H1 (cell line): ENCODE measurements at regions not wholly inside any gene's neighbourhood (a gene's known extent, or its start where the extent isn't known, plus 50 kb on each side); places are given as distances from the start of the nearest gene placed in this dataset.

ENCODE experiments used
- ASH2L ChIP-seq: fragments of 200-600, 300-600 bp; sonication (generic); IDR thresholded peaks from one replicate; pipeline ENCODE4 v1.7.1; 2017; ENCODE audit warnings: low read length
- CHD1 ChIP-seq: IDR thresholded peaks from 2 replicates; pipeline ENCODE4 v1.6.1; 2012; ENCODE audit warnings: low read depth, low read length, improper control_type of control experiment
- CHD7 ChIP-seq: fragments of 300-600 bp; sonication (generic); IDR thresholded peaks from 2 replicates; pipeline ENCODE4 v1.7.1; 2012; ENCODE audit warnings: low read length, moderate library complexity, mild to moderate bottlenecking, inconsistent platforms; ENCODE audit not compliant: insufficient replicate concordance
- EGR1 ChIP-seq: IDR thresholded peaks from 2 replicates; pipeline ENCODE4 v1.6.1; 2011; ENCODE audit warnings: low read depth, low read length, borderline replicate concordance
- FOSL1 ChIP-seq: IDR thresholded peaks from 2 replicates; pipeline ENCODE4 v1.6.1; 2011; ENCODE audit warnings: mild to moderate bottlenecking, low read depth, low read length, moderate library complexity; ENCODE audit not compliant: insufficient read depth
- GABPA ChIP-seq: IDR thresholded peaks from 2 replicates; pipeline ENCODE4 v1.6.1; 2011; ENCODE audit warnings: mild to moderate bottlenecking, low read length, moderate library complexity, borderline replicate concordance; ENCODE audit not compliant: insufficient read depth
- JUN ChIP-seq: IDR thresholded peaks from 2 replicates; pipeline ENCODE4 v1.6.1; 2011; ENCODE audit warnings: low read depth, mild to moderate bottlenecking, improper control_type of control experiment, low read length
- KDM1A ChIP-seq: fragments of 200-600, 300-600 bp; sonication (generic); IDR thresholded peaks from 2 replicates; pipeline ENCODE4 v1.7.1; 2016; ENCODE audit warnings: mild to moderate bottlenecking, low read length, borderline replicate concordance
- PHF8 ChIP-seq: fragments of 200-600 bp; sonication (generic); conservative IDR thresholded peaks from 2 replicates; pipeline ENCODE4 v1.7.1; 2012; ENCODE audit warnings: low read depth, mild to moderate bottlenecking, inconsistent platforms, low read length, moderate library complexity
- SP4 ChIP-seq: IDR thresholded peaks from 2 replicates; pipeline ENCODE4 v1.6.1; 2012; ENCODE audit warnings: low read length, inconsistent platforms
- SRF ChIP-seq: IDR thresholded peaks from 2 replicates; pipeline ENCODE4 v1.6.1; 2011; ENCODE audit warnings: mild to moderate bottlenecking, low read depth, low read length, moderate library complexity
- YY1 ChIP-seq: IDR thresholded peaks from 2 replicates; pipeline ENCODE4 v1.6.1; 2011; ENCODE audit warnings: low read depth, mild to moderate bottlenecking, low read length

GRCh38 chr10:61225939-61226338 lies 227.2 kb downstream of the TMEM26 start (continued):
- no peak for TF ChIP-seq CHD7
- no peak for TF ChIP-seq GABPA
- no peak for TF ChIP-seq EGR1
- no peak for TF ChIP-seq CHD1
- TF ChIP-seq YY1: no peak
- TF ChIP-seq FOSL1: no peak
- TF ChIP-seq ASH2L: no peak
- no peak for TF ChIP-seq PHF8
- no peak for TF ChIP-seq SP4
- TF ChIP-seq KDM1A: no peak
- no peak for TF ChIP-seq JUN
- TF ChIP-seq SRF: no peak
